ENCODE measurements at regions not wholly inside any gene's neighbourhood (a gene's known extent, or its start where the extent isn't known, plus 50 kb on each side); places are given as distances from the start of the nearest gene placed in this dataset.

DNA sequence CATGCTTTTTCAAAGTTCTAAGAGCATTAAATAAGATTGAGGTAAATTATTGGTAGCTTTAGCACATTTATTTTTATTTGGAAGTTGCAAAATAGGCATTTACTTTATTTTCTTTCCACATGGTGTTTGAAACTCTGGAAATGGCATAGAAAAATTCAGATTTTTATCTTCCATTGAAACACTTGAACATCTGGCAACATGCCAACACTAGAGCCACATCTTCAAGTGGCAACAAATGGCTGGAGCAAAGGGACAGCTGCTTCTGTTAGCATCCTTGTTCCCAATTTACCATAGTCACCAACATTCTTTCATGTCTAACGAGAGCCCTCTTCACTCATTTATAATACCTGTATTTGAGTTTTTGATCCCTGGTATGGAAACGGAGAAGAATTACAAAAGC, 539.9 kb downstream of the ZNF608 start:
- TF ChIP-seq ZNF624 (tag by site-specific recombination; IDR thresholded peaks at IDR 0.05) (no peak), ZNF660 (tag by site-specific recombination; IDR thresholded peaks at IDR 0.05) (no peak; the same call in 1 of the 2 replicates), ZNF558 (tag by site-specific recombination; IDR thresholded peaks at IDR 0.05) (no peak), ZNF211 (tag by site-specific recombination; IDR thresholded peaks at IDR 0.05; ENCODE audit: low read depth) (no peak), ZNF433 (tag by site-specific recombination; IDR thresholded peaks at IDR 0.05; ENCODE audit: low read depth) (no peak), ZBTB1 (tag by site-specific recombination; IDR thresholded peaks at IDR 0.05) (no peak), TCF7L2 (IDR thresholded peaks at IDR 0.05; ENCODE audit: borderline replicate concordance, low read depth, low read length) (no peak), YY1 (tag by site-specific recombination; IDR thresholded peaks at IDR 0.05) (no peak), ZNF777 (tag by site-specific recombination; IDR thresholded peaks at IDR 0.05; ENCODE audit: borderline replicate concordance) (no peak)
- TF ChIP-seq, protein P1, sequence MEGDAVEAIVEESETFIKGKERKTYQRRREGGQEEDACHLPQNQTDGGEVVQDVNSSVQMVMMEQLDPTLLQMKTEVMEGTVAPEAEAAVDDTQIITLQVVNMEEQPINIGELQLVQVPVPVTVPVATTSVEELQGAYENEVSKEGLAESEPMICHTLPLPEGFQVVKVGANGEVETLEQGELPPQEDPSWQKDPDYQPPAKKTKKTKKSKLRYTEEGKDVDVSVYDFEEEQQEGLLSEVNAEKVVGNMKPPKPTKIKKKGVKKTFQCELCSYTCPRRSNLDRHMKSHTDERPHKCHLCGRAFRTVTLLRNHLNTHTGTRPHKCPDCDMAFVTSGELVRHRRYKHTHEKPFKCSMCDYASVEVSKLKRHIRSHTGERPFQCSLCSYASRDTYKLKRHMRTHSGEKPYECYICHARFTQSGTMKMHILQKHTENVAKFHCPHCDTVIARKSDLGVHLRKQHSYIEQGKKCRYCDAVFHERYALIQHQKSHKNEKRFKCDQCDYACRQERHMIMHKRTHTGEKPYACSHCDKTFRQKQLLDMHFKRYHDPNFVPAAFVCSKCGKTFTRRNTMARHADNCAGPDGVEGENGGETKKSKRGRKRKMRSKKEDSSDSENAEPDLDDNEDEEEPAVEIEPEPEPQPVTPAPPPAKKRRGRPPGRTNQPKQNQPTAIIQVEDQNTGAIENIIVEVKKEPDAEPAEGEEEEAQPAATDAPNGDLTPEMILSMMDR (tag by site-specific recombination; IDR thresholded peaks at IDR 0.05) = no peak
- TF ChIP-seq, protein P2, sequence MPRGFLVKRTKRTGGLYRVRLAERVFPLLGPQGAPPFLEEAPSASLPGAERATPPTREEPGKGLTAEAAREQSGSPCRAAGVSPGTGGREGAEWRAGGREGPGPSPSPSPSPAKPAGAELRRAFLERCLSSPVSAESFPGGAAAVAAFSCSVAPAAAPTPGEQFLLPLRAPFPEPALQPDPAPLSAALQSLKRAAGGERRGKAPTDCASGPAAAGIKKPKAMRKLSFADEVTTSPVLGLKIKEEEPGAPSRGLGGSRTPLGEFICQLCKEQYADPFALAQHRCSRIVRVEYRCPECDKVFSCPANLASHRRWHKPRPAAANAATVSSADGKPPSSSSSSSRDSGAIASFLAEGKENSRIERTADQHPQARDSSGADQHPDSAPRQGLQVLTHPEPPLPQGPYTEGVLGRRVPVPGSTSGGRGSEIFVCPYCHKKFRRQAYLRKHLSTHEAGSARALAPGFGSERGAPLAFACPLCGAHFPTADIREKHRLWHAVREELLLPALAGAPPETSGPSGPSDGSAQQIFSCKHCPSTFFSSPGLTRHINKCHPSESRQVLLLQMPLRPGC (tag by site-specific recombination; IDR thresholded peaks at IDR 0.05) = no peak
- TF ChIP-seq, protein P3, sequence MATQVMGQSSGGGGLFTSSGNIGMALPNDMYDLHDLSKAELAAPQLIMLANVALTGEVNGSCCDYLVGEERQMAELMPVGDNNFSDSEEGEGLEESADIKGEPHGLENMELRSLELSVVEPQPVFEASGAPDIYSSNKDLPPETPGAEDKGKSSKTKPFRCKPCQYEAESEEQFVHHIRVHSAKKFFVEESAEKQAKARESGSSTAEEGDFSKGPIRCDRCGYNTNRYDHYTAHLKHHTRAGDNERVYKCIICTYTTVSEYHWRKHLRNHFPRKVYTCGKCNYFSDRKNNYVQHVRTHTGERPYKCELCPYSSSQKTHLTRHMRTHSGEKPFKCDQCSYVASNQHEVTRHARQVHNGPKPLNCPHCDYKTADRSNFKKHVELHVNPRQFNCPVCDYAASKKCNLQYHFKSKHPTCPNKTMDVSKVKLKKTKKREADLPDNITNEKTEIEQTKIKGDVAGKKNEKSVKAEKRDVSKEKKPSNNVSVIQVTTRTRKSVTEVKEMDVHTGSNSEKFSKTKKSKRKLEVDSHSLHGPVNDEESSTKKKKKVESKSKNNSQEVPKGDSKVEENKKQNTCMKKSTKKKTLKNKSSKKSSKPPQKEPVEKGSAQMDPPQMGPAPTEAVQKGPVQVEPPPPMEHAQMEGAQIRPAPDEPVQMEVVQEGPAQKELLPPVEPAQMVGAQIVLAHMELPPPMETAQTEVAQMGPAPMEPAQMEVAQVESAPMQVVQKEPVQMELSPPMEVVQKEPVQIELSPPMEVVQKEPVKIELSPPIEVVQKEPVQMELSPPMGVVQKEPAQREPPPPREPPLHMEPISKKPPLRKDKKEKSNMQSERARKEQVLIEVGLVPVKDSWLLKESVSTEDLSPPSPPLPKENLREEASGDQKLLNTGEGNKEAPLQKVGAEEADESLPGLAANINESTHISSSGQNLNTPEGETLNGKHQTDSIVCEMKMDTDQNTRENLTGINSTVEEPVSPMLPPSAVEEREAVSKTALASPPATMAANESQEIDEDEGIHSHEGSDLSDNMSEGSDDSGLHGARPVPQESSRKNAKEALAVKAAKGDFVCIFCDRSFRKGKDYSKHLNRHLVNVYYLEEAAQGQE (tag by site-specific recombination; IDR thresholded peaks at IDR 0.05) = no peak

All from HEK293 (cell line).